HepG2 (cell line): ENCODE measurements at regions not wholly inside any gene's neighbourhood (a gene's known extent, or its start where the extent isn't known, plus 50 kb on each side); places are given as distances from the start of the nearest gene placed in this dataset.

Experiments used
- ATAC-seq: fragments of 200-7000 bp; cut with Tn5 transposase; 3 replicates; pipeline ENCODE4 v1.9.1; 2020; ENCODE audit warnings: mild to moderate bottlenecking, moderate library complexity
- BruUV-seq: library from RNA; stranded (reverse); fragments of 400-500 nt; replicated peaks from 2 replicates; lab custom pipeline; 2021; lab: Mats Ljungman, UMichigan
- CTCF ChIA-PET: fragments of 300-600 bp; formaldehyde crosslinking; extraction: SDS; loops from one replicate; lab custom pipeline; 2021; ENCODE audit warnings: low total read pairs, inconsistent platforms, low intra/inter-chr PET ratio; lab: Yijun Ruan, JAX
- POLR2A ChIA-PET: fragments of 350-600 bp; sonication (Branson Sonifier 250); formaldehyde crosslinking; loops from one replicate; lab custom pipeline; 2020; ENCODE audit warnings: antibody characterized with exemption, inconsistent platforms; lab: Yijun Ruan, JAX
- DNase-seq: peaks from one replicate; pipeline ENCODE4 v3.0.0-alpha.2; 2015; ENCODE audit warnings: low spot score
- FAIRE-seq: peaks from 3 replicates; lab custom pipeline; 2011; peaks lifted over from hg19 to GRCh38; lab: Jason Lieb, UNC
- H2AFZ ChIP-seq: one replicate; pipeline ENCODE4 v1.6.1; 2011; ENCODE audit warnings: low read length, inconsistent platforms
- H3K27ac ChIP-seq: fragments of 300-600 bp; 3 replicates; pipeline ENCODE4 v1.8.0; 2011; ENCODE audit warnings: mixed run types, mild to moderate bottlenecking, mixed read lengths, low read length, inconsistent platforms; ENCODE audit not compliant: insufficient read depth; ENCODE audit errors: extremely low read length
- H3K27me3 ChIP-seq, 2 experiments: fragments of 200-600 bp in 1 of 2; 2 replicates in 1 of 2; 3 replicates in 1 of 2; pipeline versions ENCODE4 v1.6.0 to v1.8.0; 2011; ENCODE audit warnings: low read length in 2 of 2, mild to moderate bottlenecking in 2 of 2, moderate library complexity in 2 of 2, inconsistent platforms in 1 of 2; ENCODE audit not compliant: insufficient read depth in 2 of 2, control insufficient read depth in 1 of 2
- H3K36me3 ChIP-seq, 2 experiments: fragments of 200-600 bp in 1 of 2; replicated peaks in 1 of 2; 2 replicates in 1 of 2; 3 replicates in 1 of 2; pipeline versions ENCODE4 v1.5.1 to v1.8.0; 2011; ENCODE audit warnings: low read length in 2 of 2, inconsistent platforms in 1 of 2; ENCODE audit not compliant: insufficient read depth in 2 of 2, control insufficient read depth in 1 of 2
- H3K4me1 ChIP-seq: 2 replicates; pipeline ENCODE4 v1.5.1; 2012; ENCODE audit warnings: low read length, inconsistent platforms; ENCODE audit not compliant: insufficient read depth
- H3K4me2 ChIP-seq: 2 replicates; pipeline ENCODE4 v1.6.0; 2011; ENCODE audit warnings: low read depth, low read length, inconsistent platforms
- H3K4me3 ChIP-seq, 3 experiments: fragments of 200-600 bp in 1 of 3; sonication (generic), shearing (Covaris generic) in 1 of 3; replicated peaks in 1 of 3; 2 replicates each; pipeline ENCODE4 v1.5.1; 2011 to 2016; ENCODE audit warnings: low read length in 3 of 3, inconsistent platforms in 2 of 3, low read depth in 2 of 3, mild to moderate bottlenecking in 2 of 3, control low read depth in 1 of 3, mixed read lengths in 1 of 3; ENCODE audit not compliant: insufficient read depth in 1 of 3
- H3K79me2 ChIP-seq: one replicate; pipeline ENCODE4 v1.6.1; 2011; ENCODE audit warnings: low read length, inconsistent platforms; ENCODE audit not compliant: insufficient read depth
- H3K9ac ChIP-seq: 2 replicates; pipeline ENCODE4 v1.6.0; 2011; ENCODE audit warnings: mild to moderate bottlenecking, low read depth, low read length, inconsistent platforms; ENCODE audit not compliant: insufficient read depth
- H3K9me3 ChIP-seq: 2 replicates; pipeline ENCODE4 v1.5.1; 2012; ENCODE audit warnings: mild to moderate bottlenecking, low read length
- H4K20me1 ChIP-seq: 2 replicates; pipeline ENCODE4 v1.6.0; 2011; ENCODE audit warnings: inconsistent platforms, mild to moderate bottlenecking, low read length, moderate library complexity; ENCODE audit not compliant: insufficient read depth
- IKZF5 ChIP-seq: IDR thresholded peaks from 2 replicates; pipeline ENCODE4 v1.6.1; 2018; ENCODE audit warnings: missing genetic modification reagents, mild to moderate bottlenecking, missing compliant biosample characterization
- MED1 ChIP-seq: sonication (generic); formaldehyde crosslinking; IDR thresholded peaks from 2 replicates; pipeline ENCODE4 v1.4.0; 2020; ENCODE audit warnings: missing genetic modification reagents
- SOX5 ChIP-seq: IDR thresholded peaks from 2 replicates; pipeline ENCODE4 v1.6.1; 2016; ENCODE audit warnings: borderline replicate concordance
- ZBTB40 ChIP-seq, 2 experiments: fragments of 450-650 bp in 1 of 2; sonication (generic) in 1 of 2; formaldehyde crosslinking in 1 of 2; IDR thresholded peaks; 2 replicates each; pipeline versions ENCODE4 v1.6.1 to v1.8.0; 2016 to 2022; ENCODE audit warnings: antibody characterized with exemption in 1 of 2, mild to moderate bottlenecking in 1 of 2, missing genetic modification reagents in 1 of 2
- ZMYM3 ChIP-seq: sonication (generic); formaldehyde crosslinking; IDR thresholded peaks from 2 replicates; pipeline ENCODE4 v1.5.1; 2020; ENCODE audit warnings: mild to moderate bottlenecking, missing genetic modification reagents
- ZNF205 ChIP-seq: IDR thresholded peaks from 2 replicates; pipeline ENCODE4 v1.6.1; 2018; ENCODE audit warnings: missing biosample characterization, missing genetic modification reagents
- ZNF629 ChIP-seq: sonication (generic); formaldehyde crosslinking; conservative IDR thresholded peaks from 2 replicates; pipeline ENCODE4 v1.5.0; 2020; ENCODE audit warnings: missing genetic modification reagents
- ZNF891 ChIP-seq: sonication (generic); formaldehyde crosslinking; IDR thresholded peaks from 2 replicates; pipeline ENCODE4 v1.5.0; 2020; ENCODE audit warnings: mild to moderate bottlenecking, missing genetic modification reagents
- WGBS: methylation state at CpG from one replicate; pipeline ENCODE4 v1.1.6; 2017; ENCODE audit warnings: low lambda C conversion rate; 5-methylcytosine and 5-hydroxymethylcytosine counted together
- in situ Hi-C: cut with HindIII; loops from 2 replicates; pipeline ENCODE4 v1.10.0; 2017; ENCODE audit warnings: low pct_unique_long_range_greater_than_20kb; ENCODE audit not compliant: extremely low pct_ligation_motif_present
- intact Hi-C: fragments of 100-400 bp; cut with micrococcal nuclease; formaldehyde crosslinking; loops from one replicate; pipeline ENCODE4 v1.10.0; 2022; ENCODE audit not compliant: unreplicated experiment

- intact Hi-C loops: no loop called here
- in situ Hi-C loops: no loop called here
- H3K9me3 ChIP-seq: no peaks in the 10 kb centered on the region
- no peaks in the 10 kb centered on the region for H4K20me1 ChIP-seq
- peaks cover 7% of the 10 kb centered on the region for H3K4me1 ChIP-seq
- no peaks in the 10 kb centered on the region; a peak in 2 of 5 replicates for H3K27me3 ChIP-seq
- TF ChIP-seq ZNF891 (CRISPR knock-in tag) (no peak), SOX5 (CRISPR knock-in tag) (no peak), ZMYM3 (CRISPR knock-in tag) (0 out of 2 replicates have a peak, but pooled peaks have one; percentile 36), ZNF205 (no peak), ZNF629 (CRISPR knock-in tag) (peak; percentile 59), MED1 (CRISPR knock-in tag) (no peak)
- H3K79me2 ChIP-seq: no peaks in the 10 kb centered on the region
- POLR2A ChIA-PET: no interaction called here
- ATAC-seq (no peak), DNase-seq (no peak), FAIRE-seq (no peak)
- H2AFZ ChIP-seq: no peak overlapping the region
- no peak overlapping the region for H3K27ac ChIP-seq
- no peak overlapping the region for H3K9ac ChIP-seq
- CTCF ChIA-PET: no interaction called here
- no peaks in the 10 kb centered on the region for H3K36me3 ChIP-seq
- no peak overlapping the region for H3K4me3 ChIP-seq
- H3K4me2 ChIP-seq: 0 out of 2 replicates have a peak overlapping the region, but pooled peaks have one; percentile 0
- no TSS peak for BruUV-seq
- 31% methylated on average over 17 of the region's 18 CpGs for WGBS
These were observed 653.6 kb downstream of the MED13L start for GRCh38 chr12:115623764-115624334.

GRCh38 chr12:115623275-115623674 lies 654.2 kb downstream of the MED13L start:
- H3K36me3 ChIP-seq: no peaks in the 10 kb centered on the region
- H3K9me3 ChIP-seq: no peaks in the 10 kb centered on the region
- no peak overlapping the region for H2AFZ ChIP-seq
- no peak overlapping the region for H3K27ac ChIP-seq
- WGBS: 22% methylated on average over 5 of the region's 5 CpGs
- BruUV-seq: no TSS peak
- CTCF ChIA-PET: no interaction called here
- H3K4me2 ChIP-seq: 0 out of 2 replicates have a peak overlapping the region, but pooled peaks have one; percentile 0
- H3K79me2 ChIP-seq: no peaks in the 10 kb centered on the region
- H4K20me1 ChIP-seq: no peaks in the 10 kb centered on the region
- FAIRE-seq (no peak), ATAC-seq (no peak), DNase-seq (peak; percentile 7)
- POLR2A ChIA-PET: no interaction called here
- in situ Hi-C loops (no loop called here), intact Hi-C loops (no loop called here)
- H3K27me3 ChIP-seq: no peaks in the 10 kb centered on the region; a peak in 2 of 5 replicates
- H3K4me3 ChIP-seq: no peak overlapping the region
- H3K9ac ChIP-seq: no peak overlapping the region
- peaks cover 7% of the 10 kb centered on the region for H3K4me1 ChIP-seq
- TF ChIP-seq ZBTB40 (IDR thresholded peaks at IDR 0.05): no peak
- peak; percentile 98 for TF ChIP-seq ZBTB40 (CRISPR knock-in tag; IDR thresholded peaks at IDR 0.05)
- no peak for TF ChIP-seq IKZF5 (CRISPR knock-in tag)
